ENCODE measurements at regions not wholly inside any gene's neighbourhood (a gene's known extent, or its start where the extent isn't known, plus 50 kb on each side); places are given as distances from the start of the nearest gene placed in this dataset.

- Histone ChIP-seq H3K4me3 (no peak overlapping the region), H3K27me3 (no peaks in the 10 kb centered on the region), H3K4me1 (no peaks in the 10 kb centered on the region), H3K9me3 (no peaks in the 10 kb centered on the region), H3K27ac (no peak overlapping the region), H3K36me3 (ENCODE audit: low read depth, missing control alignments) (no peaks in the 10 kb centered on the region)
- intact Hi-C loops (cut with DNase I; ENCODE audit: low total_unique reads) = no loop called here
- TF ChIP-seq POLR2A (IDR thresholded peaks at IDR 0.05) = no peak
- no peak for TF ChIP-seq CTCF (IDR thresholded peaks at IDR 0.05)
- DNase-seq = no peak
- WGBS, 2 donors = 78 to 92% methylated on average over 3 of the region's 3 CpGs
These were observed 164.9 kb downstream of the DTHD1 start for GRCh38 chr4:36446275-36446674.

GRCh38 chr4:36461344-36461743 is 179.9 kb downstream of the DTHD1 start:
- TF ChIP-seq CTCF (IDR thresholded peaks at IDR 0.05) (no peak), POLR2A (IDR thresholded peaks at IDR 0.05) (no peak)
- 43 to 59% methylated on average over 4 of the region's 4 CpGs for WGBS, 2 donors
- no peak for DNase-seq
- Histone ChIP-seq H3K4me3 (no peak overlapping the region), H3K27me3 (no peaks in the 10 kb centered on the region), H3K9me3 (no peaks in the 10 kb centered on the region), H3K36me3 (ENCODE audit: low read depth, missing control alignments) (no peaks in the 10 kb centered on the region), H3K4me1 (no peaks in the 10 kb centered on the region), H3K27ac (no peak overlapping the region)
- intact Hi-C loops (cut with DNase I; ENCODE audit: low total_unique reads) = no loop called here

DNA sequence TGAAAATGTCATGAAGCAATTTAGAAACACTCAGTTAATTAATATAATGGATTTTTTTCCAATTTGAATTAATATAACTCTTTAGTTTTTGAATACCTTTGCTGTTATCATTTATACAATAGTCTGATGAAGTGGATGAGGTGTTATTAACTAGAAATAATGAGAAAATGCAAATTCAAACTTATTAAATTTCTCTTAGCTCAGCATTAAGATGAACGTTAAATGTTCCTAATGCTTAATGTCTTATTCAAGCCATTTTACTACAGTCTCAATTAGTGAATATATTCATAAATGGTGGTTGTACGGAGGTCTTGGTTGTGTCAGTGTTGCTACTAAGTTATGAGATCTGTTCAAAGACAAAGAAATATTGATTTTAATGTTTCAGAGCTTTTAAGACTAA is 186.3 kb downstream of the DTHD1 start:
- H3K27me3 ChIP-seq = no peaks in the 10 kb centered on the region
- DNase-seq = no peak
- H3K9me3 ChIP-seq = no peaks in the 10 kb centered on the region
- H3K4me1 ChIP-seq = no peaks in the 10 kb centered on the region
- 46 to 74% methylated on average over 2 of the region's 2 CpGs for WGBS, 2 donors
- no peak overlapping the region for H3K27ac ChIP-seq
- intact Hi-C loops (cut with DNase I; ENCODE audit: low total_unique reads) = no loop called here
- no peak overlapping the region for H3K4me3 ChIP-seq
- TF ChIP-seq CTCF (IDR thresholded peaks at IDR 0.05) (no peak), POLR2A (IDR thresholded peaks at IDR 0.05) (no peak)
- H3K36me3 ChIP-seq (ENCODE audit: low read depth, missing control alignments) = no peaks in the 10 kb centered on the region

DNA sequence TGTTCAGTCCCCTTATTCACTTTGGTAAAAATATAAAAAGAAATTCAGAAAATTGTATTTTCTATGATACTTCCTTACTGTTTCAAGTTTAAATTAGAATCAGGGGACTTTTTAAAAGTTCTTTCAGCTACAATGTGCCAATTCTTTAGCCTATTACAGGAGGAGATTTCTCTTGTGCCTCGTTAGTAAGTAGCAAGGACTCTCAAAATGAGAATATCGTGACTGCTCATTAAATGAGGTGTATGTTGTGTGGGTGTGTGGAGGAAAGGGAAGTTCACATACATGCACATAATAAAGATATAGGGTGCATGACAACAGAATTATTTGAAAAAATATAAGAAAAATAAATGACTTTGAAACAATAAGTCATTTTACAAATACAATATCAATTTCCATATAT is 190.5 kb downstream of the DTHD1 start:
- Histone ChIP-seq H3K9me3 (no peaks in the 10 kb centered on the region), H3K4me1 (no peaks in the 10 kb centered on the region), H3K36me3 (ENCODE audit: low read depth, missing control alignments) (no peaks in the 10 kb centered on the region), H3K27me3 (no peaks in the 10 kb centered on the region), H3K27ac (no peak overlapping the region), H3K4me3 (no peak overlapping the region)
- whole genome bisulfite sequencing, 2 donors = 42 to 50% methylated on average over 2 of the region's 2 CpGs
- DNase-seq = no peak
- no peak for TF ChIP-seq CTCF (IDR thresholded peaks at IDR 0.05)
- TF ChIP-seq POLR2A (IDR thresholded peaks at IDR 0.05) = no peak
- intact Hi-C loops (cut with DNase I; ENCODE audit: low total_unique reads) = no loop called here

DNA sequence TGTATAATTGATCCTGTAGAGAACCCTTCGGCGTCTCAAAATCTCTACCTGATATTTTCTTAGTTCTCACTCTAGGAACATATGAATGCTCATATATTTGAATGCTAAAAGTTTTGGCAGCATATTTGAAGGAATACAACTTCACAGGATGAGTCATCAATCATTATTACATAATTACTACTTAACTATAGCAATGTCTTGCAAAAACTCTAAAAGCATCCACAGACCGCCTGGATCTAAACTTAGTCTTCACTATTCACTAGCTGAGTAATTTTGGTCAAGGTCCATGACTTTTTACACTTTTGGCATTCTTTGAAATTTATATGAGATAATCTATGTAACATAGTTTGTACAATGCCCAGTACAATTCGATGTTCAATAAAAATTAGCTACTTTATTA is 194.7 kb downstream of the DTHD1 start:
- H3K27me3 ChIP-seq = no peaks in the 10 kb centered on the region
- WGBS, 2 donors = 83 to 89% methylated on average over 4 of the region's 4 CpGs
- no peak overlapping the region for H3K27ac ChIP-seq
- no peak overlapping the region for H3K4me3 ChIP-seq
- TF ChIP-seq POLR2A (IDR thresholded peaks at IDR 0.05) (no peak), CTCF (IDR thresholded peaks at IDR 0.05) (no peak)
- DNase-seq = no peak
- H3K9me3 ChIP-seq = no peaks in the 10 kb centered on the region
- intact Hi-C loops (cut with DNase I; ENCODE audit: low total_unique reads) = no loop called here
- H3K36me3 ChIP-seq (ENCODE audit: low read depth, missing control alignments) = no peaks in the 10 kb centered on the region
- H3K4me1 ChIP-seq = no peaks in the 10 kb centered on the region
